Endothelial cell (in vitro differentiated cells): ENCODE measurements at regions not wholly inside any gene's neighbourhood (a gene's known extent, or its start where the extent isn't known, plus 50 kb on each side); places are given as distances from the start of the nearest gene placed in this dataset.

Experiments
- DNase-seq: peaks from one replicate; pipeline ENCODE4 v3.0.0; 2021; ENCODE audit warnings: low spot score
- H3K27ac Mint-ChIP-seq: one replicate; pipeline ENCODE4 v1.8.0; 2021; ENCODE audit warnings: mixed read lengths, inconsistent platforms; ENCODE audit not compliant: unreplicated experiment
- H3K27me3 Mint-ChIP-seq: one replicate; pipeline ENCODE4 v1.8.0; 2021; ENCODE audit warnings: mild to moderate bottlenecking, moderate library complexity, mixed read lengths, inconsistent platforms; ENCODE audit not compliant: unreplicated experiment
- H3K36me3 Mint-ChIP-seq: one replicate; pipeline ENCODE4 v1.8.0; 2021; ENCODE audit warnings: mild to moderate bottlenecking, low read depth, mixed read lengths, inconsistent platforms; ENCODE audit not compliant: unreplicated experiment
- H3K4me1 Mint-ChIP-seq: one replicate; pipeline ENCODE4 v1.8.0; 2021; ENCODE audit warnings: mild to moderate bottlenecking, mixed read lengths, inconsistent platforms; ENCODE audit not compliant: unreplicated experiment
- H3K4me3 Mint-ChIP-seq: one replicate; pipeline ENCODE4 v1.8.0; 2021; ENCODE audit warnings: mild to moderate bottlenecking, mixed read lengths, inconsistent platforms; ENCODE audit not compliant: unreplicated experiment
- H3K9me3 Mint-ChIP-seq: one replicate; pipeline ENCODE4 v1.8.0; 2021; ENCODE audit warnings: mixed read lengths, inconsistent platforms; ENCODE audit not compliant: unreplicated experiment
- CTCF ChIP-seq: fragments of 200-600 bp; sonication (generic); IDR thresholded peaks from one replicate; pipeline ENCODE4 v1.5.0; 2021; ENCODE audit warnings: antibody characterized with exemption; ENCODE audit not compliant: unreplicated experiment

GRCh38 chr16:51852892-51853291, 694.1 kb downstream of the TOX3 start:
- H3K4me1 Mint-ChIP-seq, result peaks cover 3% of the 10 kb centered on the region
- H3K9me3 Mint-ChIP-seq, result no peaks in the 10 kb centered on the region
- TF ChIP-seq CTCF, result no peak
- peaks cover 6% of the 10 kb centered on the region for H3K27me3 Mint-ChIP-seq
- H3K27ac Mint-ChIP-seq, result no peak overlapping the region
- H3K4me3 Mint-ChIP-seq, result no peak overlapping the region
- DNase-seq, result no peak
- no peaks in the 10 kb centered on the region for H3K36me3 Mint-ChIP-seq

- Mint-ChIP-seq H3K36me3 (no peaks in the 10 kb centered on the region), H3K4me3 (no peak overlapping the region), H3K9me3 (no peaks in the 10 kb centered on the region), H3K27me3 (peaks cover 6% of the 10 kb centered on the region), H3K4me1 (peaks cover under 1% of the 10 kb centered on the region), H3K27ac (no peak overlapping the region)
- no peak for TF ChIP-seq CTCF
- DNase-seq, result no peak
Observed at GRCh38 chr16:51851111-51851510, 695.8 kb downstream of the TOX3 start.

GRCh38 chr16:51849715-51850114, 697.2 kb downstream of the TOX3 start:
- Mint-ChIP-seq H3K27me3 (peaks cover 7% of the 10 kb centered on the region), H3K4me3 (no peak overlapping the region)

GRCh38 chr16:51845586-51846305, 694.7 kb upstream of the SALL1 start:
- TF ChIP-seq CTCF, result no peak
- no peak for DNase-seq
- Mint-ChIP-seq H3K4me1 (no peaks in the 10 kb centered on the region), H3K27ac (no peak overlapping the region), H3K36me3 (no peaks in the 10 kb centered on the region), H3K9me3 (no peaks in the 10 kb centered on the region), H3K27me3 (peaks cover 3% of the 10 kb centered on the region), H3K4me3 (no peak overlapping the region)

More at GRCh38 chr16:51849715-51850114, 697.2 kb downstream of the TOX3 start:
- no peak for DNase-seq
- TF ChIP-seq CTCF, result no peak
- Mint-ChIP-seq H3K4me1 (no peaks in the 10 kb centered on the region), H3K9me3 (no peaks in the 10 kb centered on the region), H3K36me3 (no peaks in the 10 kb centered on the region), H3K27ac (no peak overlapping the region)

- DNase-seq, result no peak
Observed at GRCh38 chr16:51839727-51840462, 688.8 kb upstream of the SALL1 start.

More at GRCh38 chr16:51839727-51840462, 688.8 kb upstream of the SALL1 start:
- no peaks in the 10 kb centered on the region for H3K9me3 Mint-ChIP-seq
- H3K4me3 Mint-ChIP-seq, result no peak overlapping the region
- H3K27ac Mint-ChIP-seq, result no peak overlapping the region
- no peaks in the 10 kb centered on the region for H3K36me3 Mint-ChIP-seq
- H3K27me3 Mint-ChIP-seq, result no peaks in the 10 kb centered on the region
- no peaks in the 10 kb centered on the region for H3K4me1 Mint-ChIP-seq
- no peak for TF ChIP-seq CTCF
